AG09309 (cell line): ENCODE measurements at regions not wholly inside any gene's neighbourhood (a gene's known extent, or its start where the extent isn't known, plus 50 kb on each side); places are given as distances from the start of the nearest gene placed in this dataset.

Source experiments
- DNase-seq: peaks from one replicate; pipeline ENCODE4 v3.0.0-alpha.2; 2010; ENCODE audit warnings: low read depth
- H3K4me3 ChIP-seq: 2 replicates; pipeline ENCODE4 v1.5.1; 2011; ENCODE audit warnings: mild to moderate bottlenecking, low read depth, low read length, moderate library complexity; ENCODE audit not compliant: control insufficient read depth
- TF ChIP-seq, protein P1 (sequence below): IDR thresholded peaks from 2 replicates; pipeline ENCODE4 v1.5.1; 2011; ENCODE audit warnings: mild to moderate bottlenecking, low read depth, low read length, inconsistent platforms; ENCODE audit not compliant: insufficient read depth, control insufficient read depth; ENCODE audit errors: missing control alignments

GRCh38 chr2:234245945-234246344 is 195.4 kb downstream of the SPP2 start:
- no peak for DNase-seq
- TF ChIP-seq, protein P1, sequence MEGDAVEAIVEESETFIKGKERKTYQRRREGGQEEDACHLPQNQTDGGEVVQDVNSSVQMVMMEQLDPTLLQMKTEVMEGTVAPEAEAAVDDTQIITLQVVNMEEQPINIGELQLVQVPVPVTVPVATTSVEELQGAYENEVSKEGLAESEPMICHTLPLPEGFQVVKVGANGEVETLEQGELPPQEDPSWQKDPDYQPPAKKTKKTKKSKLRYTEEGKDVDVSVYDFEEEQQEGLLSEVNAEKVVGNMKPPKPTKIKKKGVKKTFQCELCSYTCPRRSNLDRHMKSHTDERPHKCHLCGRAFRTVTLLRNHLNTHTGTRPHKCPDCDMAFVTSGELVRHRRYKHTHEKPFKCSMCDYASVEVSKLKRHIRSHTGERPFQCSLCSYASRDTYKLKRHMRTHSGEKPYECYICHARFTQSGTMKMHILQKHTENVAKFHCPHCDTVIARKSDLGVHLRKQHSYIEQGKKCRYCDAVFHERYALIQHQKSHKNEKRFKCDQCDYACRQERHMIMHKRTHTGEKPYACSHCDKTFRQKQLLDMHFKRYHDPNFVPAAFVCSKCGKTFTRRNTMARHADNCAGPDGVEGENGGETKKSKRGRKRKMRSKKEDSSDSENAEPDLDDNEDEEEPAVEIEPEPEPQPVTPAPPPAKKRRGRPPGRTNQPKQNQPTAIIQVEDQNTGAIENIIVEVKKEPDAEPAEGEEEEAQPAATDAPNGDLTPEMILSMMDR: no peak
- H3K4me3 ChIP-seq: no peak overlapping the region

DNA sequence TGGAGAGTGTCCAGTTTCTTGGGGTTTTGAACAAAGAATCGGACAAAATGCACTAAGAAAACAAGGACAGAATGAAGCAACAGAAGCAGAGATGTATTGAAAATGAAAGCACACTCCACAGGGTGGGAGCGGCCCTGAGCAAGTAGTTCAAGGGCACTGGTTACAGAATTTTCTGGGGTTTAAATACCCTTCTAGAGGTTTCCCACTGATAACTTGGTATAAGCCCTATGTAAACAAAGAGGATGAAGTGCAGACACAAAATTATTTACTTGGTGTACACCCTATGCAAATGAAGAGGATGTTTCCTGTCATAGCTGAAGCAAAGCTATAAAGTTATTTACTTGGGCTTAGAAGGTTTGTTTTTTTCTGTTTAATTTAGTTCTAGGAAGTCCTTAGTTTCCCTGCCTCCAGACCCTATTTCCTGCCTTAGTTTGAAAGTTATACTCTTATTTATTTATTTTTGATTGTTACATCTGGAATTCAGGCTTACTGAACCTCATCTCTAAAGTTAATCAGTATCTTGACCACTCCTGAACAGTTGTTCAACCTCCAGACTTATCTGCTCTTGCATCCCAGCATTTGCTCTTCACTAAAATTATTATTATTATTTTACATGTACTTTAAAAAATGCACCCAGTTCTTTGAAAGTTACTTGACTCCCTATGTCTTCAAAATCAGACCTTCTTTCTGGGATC is 193.5 kb downstream of the SPP2 start:
- no peak for DNase-seq

GRCh38 chr2:234242459-234242836 is 191.9 kb downstream of the SPP2 start:
- no peak for DNase-seq
- TF ChIP-seq, protein P1: no peak
- H3K4me3 ChIP-seq: no peak overlapping the region

More for the DNA sequence above, 193.5 kb downstream of the SPP2 start:
- no peak overlapping the region for H3K4me3 ChIP-seq
- TF ChIP-seq, protein P1: no peak

DNA sequence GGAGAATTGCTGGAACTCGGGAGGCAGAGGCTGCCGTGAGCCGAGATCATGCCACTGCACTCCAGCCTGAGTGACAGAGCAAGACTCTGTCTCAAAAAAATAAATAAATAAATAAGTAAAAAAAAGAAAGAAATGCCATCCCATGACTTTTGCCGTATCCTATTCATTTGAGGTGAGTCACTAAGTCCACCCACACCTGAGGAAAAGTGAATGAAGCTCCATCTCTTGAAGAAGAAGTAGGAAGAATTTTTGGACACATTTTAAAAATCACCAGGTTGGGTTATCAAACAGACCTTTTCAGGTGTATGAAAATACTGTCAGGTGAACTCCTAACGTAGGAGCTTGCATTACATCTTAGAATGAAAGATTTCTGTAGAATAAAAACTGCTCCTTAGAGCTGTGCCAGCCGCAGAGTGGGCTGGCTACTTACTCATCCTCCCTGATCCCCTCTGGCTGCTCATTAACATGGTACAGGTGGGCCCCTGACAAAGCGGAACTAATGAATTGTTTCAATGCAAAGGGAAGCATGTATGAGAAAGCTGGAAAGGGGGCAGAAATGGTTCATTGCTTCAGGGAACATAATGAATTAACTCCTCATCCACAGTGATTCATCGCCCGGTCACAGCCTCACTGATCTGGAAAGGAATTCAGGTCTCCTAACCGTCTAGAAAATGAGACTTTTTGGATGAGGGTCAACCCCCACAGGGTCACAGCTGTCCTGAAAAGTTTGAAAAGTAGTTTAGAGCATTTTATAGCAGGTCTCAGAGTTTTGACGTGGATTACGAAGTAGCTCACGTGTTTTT is 191.4 kb downstream of the SPP2 start:
- TF ChIP-seq, protein P1: no peak
- H3K4me3 ChIP-seq: no peak overlapping the region
- DNase-seq: no peak

DNA sequence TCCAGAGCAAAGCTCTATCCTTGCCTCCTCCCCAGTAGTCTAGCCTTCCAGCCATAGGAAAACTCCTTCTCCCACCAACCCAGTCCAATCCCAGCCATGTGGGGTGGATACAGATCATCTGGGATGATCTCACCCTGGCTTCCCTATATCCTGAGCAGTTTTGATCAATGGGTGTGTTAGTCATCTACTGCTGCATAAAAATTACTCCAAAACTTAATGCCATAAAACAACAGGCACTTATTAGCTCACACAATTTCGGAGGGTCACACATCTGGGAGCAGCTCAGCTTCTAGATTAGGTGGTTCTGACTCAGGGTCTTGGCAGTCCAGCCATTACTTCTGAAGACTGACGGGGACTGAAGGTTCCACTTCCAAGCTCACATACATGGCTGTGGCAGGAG is 190.4 kb downstream of the SPP2 start:
- TF ChIP-seq, protein P1: no peak
- no peak overlapping the region for H3K4me3 ChIP-seq
- peak; percentile 31 for DNase-seq

GRCh38 chr2:234235191-234235590 is 184.7 kb downstream of the SPP2 start:
- no peak for DNase-seq
- TF ChIP-seq, protein P1: no peak
- H3K4me3 ChIP-seq: no peak overlapping the region
